Activated T-cell treated with anti-CD3 and anti-CD28 coated beads for 24 hours (primary cell): ENCODE measurements at regions not wholly inside any gene's neighbourhood (a gene's known extent, or its start where the extent isn't known, plus 50 kb on each side); places are given as distances from the start of the nearest gene placed in this dataset.

ENCODE experiments used
- DNase-seq: peaks from one replicate; pipeline ENCODE4 v3.0.0-alpha.2; 2020; ENCODE audit warnings: low read depth

- no peak for DNase-seq
Observed at GRCh38 chr5:135218790-135219568, 180.1 kb downstream of the MACROH2A1 start.

- no peak for DNase-seq
Observed at GRCh38 chr5:135218486-135218755, 180.6 kb downstream of the MACROH2A1 start.

- DNase-seq: no peak
Observed at GRCh38 chr5:135217669-135218485, 181.2 kb downstream of the MACROH2A1 start.

- DNase-seq: no peak
Observed at GRCh38 chr5:135216471-135217343, 182.3 kb downstream of the MACROH2A1 start.

- DNase-seq: no peak
Observed at GRCh38 chr5:135215617-135216470, 181.8 kb upstream of the PITX1 start.

GRCh38 chr5:135214897-135215616, 181.0 kb upstream of the PITX1 start:
- DNase-seq: no peak

- no peak for DNase-seq
Observed at GRCh38 chr5:135213466-135214239, 179.6 kb upstream of the PITX1 start.

GRCh38 chr5:135213027-135213386, 179.0 kb upstream of the PITX1 start:
- no peak for DNase-seq

- DNase-seq: no peak
Observed at GRCh38 chr5:135212361-135213026, 178.5 kb upstream of the PITX1 start.

GRCh38 chr5:135211791-135212190, 177.8 kb upstream of the PITX1 start:
- DNase-seq: no peak

- DNase-seq: no peak
Observed at GRCh38 chr5:135211083-135211790, 177.2 kb upstream of the PITX1 start.

- DNase-seq: no peak
Observed at GRCh38 chr5:135210286-135211055, 176.4 kb upstream of the PITX1 start.

GRCh38 chr5:135208903-135209721, 175.1 kb upstream of the PITX1 start:
- DNase-seq: no peak

- DNase-seq: no peak
Observed at GRCh38 chr5:135208555-135208902, 174.5 kb upstream of the PITX1 start.

- DNase-seq: no peak
Observed at GRCh38 chr5:135207866-135208265, 173.8 kb upstream of the PITX1 start.

GRCh38 chr5:135206862-135207261, 172.8 kb upstream of the PITX1 start:
- no peak for DNase-seq

- no peak for DNase-seq
Observed at GRCh38 chr5:135205632-135206349, 171.8 kb upstream of the PITX1 start.
